CD14-positive monocyte (primary cell): ENCODE measurements at regions not wholly inside any gene's neighbourhood (a gene's known extent, or its start where the extent isn't known, plus 50 kb on each side); places are given as distances from the start of the nearest gene placed in this dataset.

Source experiments
- DNase-seq, 3 donors: peaks; one replicate each; pipeline ENCODE4 v3.0.0-alpha.2; 2011 to 2022
- H2AFZ ChIP-seq: 2 replicates; pipeline ENCODE4 v1.6.0; 2012; ENCODE audit warnings: mild to moderate bottlenecking, low read depth, low read length, inconsistent platforms; ENCODE audit not compliant: insufficient read depth, poor library complexity, severe bottlenecking
- H3K27ac ChIP-seq, 2 donors: 1 replicate in 1 of 2; 2 replicates in 1 of 2; pipeline ENCODE4 v1.5.1; 2012 to 2013; ENCODE audit warnings: low read length in 2 of 2, control low read depth in 1 of 2, inconsistent platforms in 1 of 2, low read depth in 1 of 2, mild to moderate bottlenecking in 1 of 2
- H3K27me3 ChIP-seq, 2 donors: one replicate each; pipeline versions ENCODE4 v1.6.0 to v1.6.1; 2011 to 2013; ENCODE audit warnings: low read length in 2 of 2; ENCODE audit not compliant: control insufficient read depth in 2 of 2, insufficient read depth in 2 of 2
- H3K36me3 ChIP-seq, 2 donors: replicated peaks in 1 of 2; 1 replicate in 1 of 2; 2 replicates in 1 of 2; pipeline versions ENCODE4 v1.5.1 to v1.6.1; 2012 to 2013; ENCODE audit warnings: low read length in 2 of 2, control low read depth in 1 of 2, inconsistent platforms in 1 of 2, mild to moderate bottlenecking in 1 of 2; ENCODE audit not compliant: insufficient read depth in 2 of 2, control insufficient read depth in 1 of 2
- H3K4me1 ChIP-seq, 2 donors: 1 replicate in 1 of 2; 2 replicates in 1 of 2; pipeline versions ENCODE4 v1.5.1 to v1.6.1; 2012 to 2013; ENCODE audit warnings: low read length in 2 of 2, control low read depth in 1 of 2, inconsistent platforms in 1 of 2, mild to moderate bottlenecking in 1 of 2, moderate library complexity in 1 of 2; ENCODE audit not compliant: insufficient read depth in 2 of 2, control insufficient read depth in 1 of 2
- H3K4me2 ChIP-seq: replicated peaks from 2 replicates; pipeline ENCODE3; 2012; ENCODE audit warnings: low read length, moderate library complexity, mild to moderate bottlenecking; ENCODE audit not compliant: poor library complexity, severe bottlenecking; ENCODE audit errors: extremely low read depth
- H3K4me3 ChIP-seq, 3 experiments: fragments of 200-600 bp in 1 of 3; sonication (generic) in 1 of 3; replicated peaks in 1 of 3; 1 replicate in 2 of 3; 2 replicates in 1 of 3; pipeline ENCODE4 v1.5.1; 2011 to 2013; ENCODE audit warnings: low read length in 3 of 3, mild to moderate bottlenecking in 3 of 3, control low read depth in 2 of 3, low read depth in 2 of 3, inconsistent platforms in 1 of 3, moderate library complexity in 1 of 3
- H3K79me2 ChIP-seq: 2 replicates; pipeline ENCODE4 v1.6.0; 2012; ENCODE audit warnings: mild to moderate bottlenecking, control low read depth, inconsistent platforms, low read length, moderate library complexity; ENCODE audit not compliant: insufficient read depth
- H3K9ac ChIP-seq: 2 replicates; pipeline ENCODE4 v1.6.0; 2017; ENCODE audit warnings: low read length, mild to moderate bottlenecking; ENCODE audit not compliant: insufficient read depth, poor library complexity, severe bottlenecking
- H3K9me3 ChIP-seq, 2 donors: replicated peaks in 1 of 2; 1 replicate in 1 of 2; 2 replicates in 1 of 2; pipeline versions ENCODE4 v1.5.1 to v1.6.1; 2012 to 2013; ENCODE audit warnings: low read length in 2 of 2, control low read depth in 1 of 2; ENCODE audit not compliant: control insufficient read depth in 1 of 2, insufficient read depth in 1 of 2
- H4K20me1 ChIP-seq: 2 replicates; pipeline ENCODE4 v1.6.0; 2012; ENCODE audit warnings: mild to moderate bottlenecking, low read length, control low read depth, moderate library complexity; ENCODE audit not compliant: insufficient read depth
- H3K27ac Mint-ChIP-seq, 7 donors: one replicate each; pipeline ENCODE4 v1.8.0; 2020; ENCODE audit warnings: mild to moderate bottlenecking in 7 of 7, mixed read lengths in 7 of 7, moderate library complexity in 6 of 7, inconsistent platforms in 2 of 7
- H3K27me3 Mint-ChIP-seq, 3 donors: one replicate each; pipeline ENCODE4 v1.8.0; 2021 to 2022; ENCODE audit warnings: low read depth in 3 of 3, mild to moderate bottlenecking in 3 of 3, mixed read lengths in 3 of 3, moderate library complexity in 3 of 3, inconsistent platforms in 1 of 3
- H3K36me3 Mint-ChIP-seq, 2 donors: one replicate each; pipeline ENCODE4 v1.8.0; 2020; ENCODE audit warnings: mixed read lengths in 2 of 2, inconsistent platforms in 1 of 2, mild to moderate bottlenecking in 1 of 2
- H3K4me1 Mint-ChIP-seq: one replicate; pipeline ENCODE4 v1.8.0; 2020; ENCODE audit warnings: mild to moderate bottlenecking, mixed read lengths
- H3K4me3 Mint-ChIP-seq, 2 donors: one replicate each; pipeline ENCODE4 v1.8.0; 2020; ENCODE audit warnings: mild to moderate bottlenecking in 2 of 2, mixed read lengths in 2 of 2, moderate library complexity in 1 of 2
- H3K9me3 Mint-ChIP-seq, 7 donors: one replicate each; pipeline ENCODE4 v1.8.0; 2020 to 2022; ENCODE audit warnings: mixed read lengths in 7 of 7, mild to moderate bottlenecking in 6 of 7, moderate library complexity in 6 of 7, inconsistent platforms in 2 of 7
- WGBS: methylation state at CpG from one replicate; pipeline ENCODE4 v1.1.5; 2013; ENCODE audit warnings: missing lambda C conversion rate; ENCODE audit not compliant: insufficient coverage; 5-methylcytosine and 5-hydroxymethylcytosine counted together
- intact Hi-C, 2 donors: fragments of 100-400 bp; cut with micrococcal nuclease; formaldehyde crosslinking; loops; one replicate each; pipeline versions ENCODE4 v1.15.0 to v1.15.1; 2023
- TF ChIP-seq, protein P1 (sequence below): fragments of 200-600 bp; IDR thresholded peaks from one replicate; pipeline ENCODE4 v1.8.0; 2022; ENCODE audit warnings: antibody characterized with exemption, mild to moderate bottlenecking

DNA sequence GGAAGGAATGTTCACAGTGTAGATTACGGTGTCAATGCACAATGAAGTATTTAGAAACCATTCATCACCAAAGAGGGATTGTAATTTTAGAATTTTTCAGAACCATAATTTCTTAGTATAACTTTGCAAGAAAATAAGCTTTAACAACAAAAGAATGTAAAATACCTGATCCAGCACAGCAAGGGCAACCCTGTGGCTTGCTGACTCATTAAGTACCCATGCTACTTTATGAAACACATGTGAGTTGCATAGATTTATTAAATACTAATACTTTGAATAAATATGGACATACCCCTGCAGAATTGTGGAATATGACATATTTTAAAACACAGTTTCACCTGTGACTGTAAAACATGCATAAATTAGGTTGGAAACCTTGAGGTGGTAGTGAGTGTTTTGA is 281.3 kb downstream of the ZNF248 start:
- Histone ChIP-seq H4K20me1 (no peaks in the 10 kb centered on the region), H3K9ac (no peak overlapping the region), H3K9me3 (peaks cover 31 to 37% of the 10 kb centered on the region in 2 donors), H3K36me3 (no peaks in the 10 kb centered on the region), H3K79me2 (no peaks in the 10 kb centered on the region), H3K4me3 (no peak overlapping the region), H3K4me2 (no peak overlapping the region), H2AFZ (no peak overlapping the region), H3K27me3 (no peaks in the 10 kb centered on the region), H3K27ac (no peak overlapping the region), H3K4me1 (no peaks in the 10 kb centered on the region)
- Mint-ChIP-seq H3K4me3 (no peak overlapping the region), H3K27me3 (peaks cover 0 to 2% (median 0%) of the 10 kb centered on the region in 3 donors), H3K9me3 (peaks cover 8 to 32% (median 14%) of the 10 kb centered on the region in 7 donors), H3K4me1 (no peaks in the 10 kb centered on the region), H3K27ac (no peak overlapping the region), H3K36me3 (no peaks in the 10 kb centered on the region)
- WGBS, result no CpG with 5 or more reads among the region's 1 CpG
- intact Hi-C loops, result no loop called here
- TF ChIP-seq, protein P1, sequence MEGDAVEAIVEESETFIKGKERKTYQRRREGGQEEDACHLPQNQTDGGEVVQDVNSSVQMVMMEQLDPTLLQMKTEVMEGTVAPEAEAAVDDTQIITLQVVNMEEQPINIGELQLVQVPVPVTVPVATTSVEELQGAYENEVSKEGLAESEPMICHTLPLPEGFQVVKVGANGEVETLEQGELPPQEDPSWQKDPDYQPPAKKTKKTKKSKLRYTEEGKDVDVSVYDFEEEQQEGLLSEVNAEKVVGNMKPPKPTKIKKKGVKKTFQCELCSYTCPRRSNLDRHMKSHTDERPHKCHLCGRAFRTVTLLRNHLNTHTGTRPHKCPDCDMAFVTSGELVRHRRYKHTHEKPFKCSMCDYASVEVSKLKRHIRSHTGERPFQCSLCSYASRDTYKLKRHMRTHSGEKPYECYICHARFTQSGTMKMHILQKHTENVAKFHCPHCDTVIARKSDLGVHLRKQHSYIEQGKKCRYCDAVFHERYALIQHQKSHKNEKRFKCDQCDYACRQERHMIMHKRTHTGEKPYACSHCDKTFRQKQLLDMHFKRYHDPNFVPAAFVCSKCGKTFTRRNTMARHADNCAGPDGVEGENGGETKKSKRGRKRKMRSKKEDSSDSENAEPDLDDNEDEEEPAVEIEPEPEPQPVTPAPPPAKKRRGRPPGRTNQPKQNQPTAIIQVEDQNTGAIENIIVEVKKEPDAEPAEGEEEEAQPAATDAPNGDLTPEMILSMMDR, result no peak
- DNase-seq, result no peak

DNA sequence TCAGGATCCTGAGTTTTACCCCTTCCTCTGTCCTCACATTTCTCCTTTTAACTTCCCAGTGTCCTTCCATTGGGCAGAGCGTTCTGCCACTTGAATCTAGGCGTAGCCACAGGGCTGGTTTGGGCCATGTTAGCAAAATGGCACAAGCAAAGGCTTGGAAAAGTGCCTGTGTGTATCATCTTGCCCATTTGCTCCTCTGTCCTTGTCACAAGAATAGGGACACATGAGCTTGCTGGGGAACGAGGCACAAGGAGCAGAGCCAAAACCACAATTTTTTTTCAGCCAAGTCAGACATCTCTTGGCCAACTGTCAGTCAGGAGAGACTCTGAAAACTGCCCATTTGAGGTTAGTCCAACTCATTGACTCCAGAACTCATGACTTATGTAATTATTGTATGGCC is 285.2 kb downstream of the ZNF248 start:
- Histone ChIP-seq H3K36me3 (no peaks in the 10 kb centered on the region), H3K27ac (no peak overlapping the region), H3K79me2 (no peaks in the 10 kb centered on the region), H2AFZ (no peak overlapping the region), H3K27me3 (no peaks in the 10 kb centered on the region), H3K9ac (no peak overlapping the region), H3K4me2 (no peak overlapping the region), H3K9me3 (peaks cover 29 to 34% of the 10 kb centered on the region in 2 donors), H3K4me3 (no peak overlapping the region), H4K20me1 (no peaks in the 10 kb centered on the region), H3K4me1 (no peaks in the 10 kb centered on the region)
- Mint-ChIP-seq H3K4me3 (no peak overlapping the region), H3K36me3 (no peaks in the 10 kb centered on the region), H3K27ac (no peak overlapping the region), H3K9me3 (peaks cover 11 to 30% (median 12%) of the 10 kb centered on the region in 7 donors), H3K27me3 (peaks cover 0 to 2% (median 0%) of the 10 kb centered on the region in 3 donors), H3K4me1 (no peaks in the 10 kb centered on the region)
- TF ChIP-seq, protein P1, result no peak
- intact Hi-C loops, result no loop called here
- 72% methylated on average over 3 of the region's 3 CpGs for WGBS
- DNase-seq, result no peak
